ENCODE measurements at regions not wholly inside any gene's neighbourhood (a gene's known extent, or its start where the extent isn't known, plus 50 kb on each side); places are given as distances from the start of the nearest gene placed in this dataset.

DNA sequence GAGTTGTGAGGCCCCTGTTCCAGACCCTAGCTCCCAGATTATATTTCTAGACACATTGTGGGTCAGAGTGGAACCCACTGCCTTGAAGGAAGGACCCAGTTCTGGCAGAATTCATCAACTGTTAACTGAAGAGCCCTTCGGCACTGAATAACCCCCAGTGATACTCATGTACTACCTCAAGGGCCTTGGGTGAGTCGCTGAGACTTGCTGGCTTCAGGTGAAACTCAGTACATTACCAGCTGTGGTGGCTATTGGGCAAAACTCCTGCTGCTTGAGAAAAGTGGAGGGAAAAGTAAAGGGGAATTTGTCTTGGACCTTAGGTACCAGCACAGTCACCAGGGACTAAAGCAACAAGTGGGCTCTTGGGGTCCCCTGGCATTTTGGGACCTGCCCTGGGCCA is 394.9 kb upstream of the EPHA3 start:
- H3K4me3 ChIP-seq (ENCODE audit: low read length), result no peak overlapping the region
- H3K9me2 ChIP-seq (ENCODE audit: insufficient read depth, low read length), result no peaks in the 10 kb centered on the region
- H3K27me3 ChIP-seq (ENCODE audit: insufficient read depth, low read depth, low read length), result no peaks in the 10 kb centered on the region
- H3K36me3 ChIP-seq (ENCODE audit: insufficient read depth, low read length), result no peaks in the 10 kb centered on the region
- TF ChIP-seq, protein P1, sequence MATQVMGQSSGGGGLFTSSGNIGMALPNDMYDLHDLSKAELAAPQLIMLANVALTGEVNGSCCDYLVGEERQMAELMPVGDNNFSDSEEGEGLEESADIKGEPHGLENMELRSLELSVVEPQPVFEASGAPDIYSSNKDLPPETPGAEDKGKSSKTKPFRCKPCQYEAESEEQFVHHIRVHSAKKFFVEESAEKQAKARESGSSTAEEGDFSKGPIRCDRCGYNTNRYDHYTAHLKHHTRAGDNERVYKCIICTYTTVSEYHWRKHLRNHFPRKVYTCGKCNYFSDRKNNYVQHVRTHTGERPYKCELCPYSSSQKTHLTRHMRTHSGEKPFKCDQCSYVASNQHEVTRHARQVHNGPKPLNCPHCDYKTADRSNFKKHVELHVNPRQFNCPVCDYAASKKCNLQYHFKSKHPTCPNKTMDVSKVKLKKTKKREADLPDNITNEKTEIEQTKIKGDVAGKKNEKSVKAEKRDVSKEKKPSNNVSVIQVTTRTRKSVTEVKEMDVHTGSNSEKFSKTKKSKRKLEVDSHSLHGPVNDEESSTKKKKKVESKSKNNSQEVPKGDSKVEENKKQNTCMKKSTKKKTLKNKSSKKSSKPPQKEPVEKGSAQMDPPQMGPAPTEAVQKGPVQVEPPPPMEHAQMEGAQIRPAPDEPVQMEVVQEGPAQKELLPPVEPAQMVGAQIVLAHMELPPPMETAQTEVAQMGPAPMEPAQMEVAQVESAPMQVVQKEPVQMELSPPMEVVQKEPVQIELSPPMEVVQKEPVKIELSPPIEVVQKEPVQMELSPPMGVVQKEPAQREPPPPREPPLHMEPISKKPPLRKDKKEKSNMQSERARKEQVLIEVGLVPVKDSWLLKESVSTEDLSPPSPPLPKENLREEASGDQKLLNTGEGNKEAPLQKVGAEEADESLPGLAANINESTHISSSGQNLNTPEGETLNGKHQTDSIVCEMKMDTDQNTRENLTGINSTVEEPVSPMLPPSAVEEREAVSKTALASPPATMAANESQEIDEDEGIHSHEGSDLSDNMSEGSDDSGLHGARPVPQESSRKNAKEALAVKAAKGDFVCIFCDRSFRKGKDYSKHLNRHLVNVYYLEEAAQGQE (IDR thresholded peaks at IDR 0.05; ENCODE audit: borderline replicate concordance), result no peak
- H3K9ac ChIP-seq (ENCODE audit: low read length), result no peak overlapping the region
- no peaks in the 10 kb centered on the region for H3K79me2 ChIP-seq (replicated peaks; ENCODE audit: insufficient read depth, low read length)
- H3K9me3 ChIP-seq (ENCODE audit: low read length), result no peaks in the 10 kb centered on the region
- H3F3A ChIP-seq (ENCODE audit: insufficient read depth, low read length, poor library complexity, severe bottlenecking), result no peaks in the 10 kb centered on the region
- H3K27ac ChIP-seq (ENCODE audit: low read length), result no peak overlapping the region
- no peaks in the 10 kb centered on the region for H4K20me1 ChIP-seq (ENCODE audit: insufficient read depth)
- H3K4me2 ChIP-seq (ENCODE audit: low read length), result no peak overlapping the region
- H2AFZ ChIP-seq (ENCODE audit: low read depth, low read length), result no peak overlapping the region

DNA sequence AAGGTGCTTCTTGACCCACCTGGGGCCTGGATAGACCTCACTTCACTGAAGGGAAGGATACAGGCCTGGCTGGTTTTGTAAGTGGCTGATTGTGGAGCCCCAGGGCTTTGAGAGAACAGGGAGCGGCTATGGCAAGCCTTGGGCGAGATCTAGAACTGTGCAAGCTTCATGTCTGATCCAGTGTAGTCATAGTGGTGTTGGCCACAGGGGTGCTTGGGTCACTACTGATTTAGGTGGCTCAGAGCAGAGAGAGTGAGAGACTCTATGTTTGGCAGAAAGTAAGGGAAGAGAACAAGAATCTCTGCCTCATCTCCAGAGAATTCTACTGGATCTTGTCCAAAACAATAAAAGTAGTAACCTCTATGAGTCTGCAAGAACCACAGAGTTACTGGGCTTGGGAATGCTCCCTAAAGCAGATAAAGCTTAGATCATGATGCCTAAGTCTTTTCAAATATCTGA is 394.2 kb upstream of the EPHA3 start:
- Histone ChIP-seq H2AFZ (ENCODE audit: low read depth, low read length) (no peak overlapping the region), H3K9me2 (ENCODE audit: insufficient read depth, low read length) (no peaks in the 10 kb centered on the region), H3K9ac (ENCODE audit: low read length) (no peak overlapping the region), H3K79me2 (replicated peaks; ENCODE audit: insufficient read depth, low read length) (no peaks in the 10 kb centered on the region), H3K9me3 (ENCODE audit: low read length) (no peaks in the 10 kb centered on the region), H3F3A (ENCODE audit: insufficient read depth, low read length, poor library complexity, severe bottlenecking) (no peaks in the 10 kb centered on the region), H3K27me3 (ENCODE audit: insufficient read depth, low read depth, low read length) (no peaks in the 10 kb centered on the region), H3K36me3 (ENCODE audit: insufficient read depth, low read length) (no peaks in the 10 kb centered on the region), H3K27ac (ENCODE audit: low read length) (no peak overlapping the region), H3K4me3 (ENCODE audit: low read length) (no peak overlapping the region), H3K4me2 (ENCODE audit: low read length) (no peak overlapping the region), H4K20me1 (ENCODE audit: insufficient read depth) (no peaks in the 10 kb centered on the region)
- TF ChIP-seq SMC3 (conservative IDR thresholded peaks at IDR 0.05; ENCODE audit: poor library complexity), result no peak
- no peak for TF ChIP-seq EP300 (conservative IDR thresholded peaks at IDR 0.05; ENCODE audit: poor library complexity, severe bottlenecking)
- no peak for TF ChIP-seq MXI1 (conservative IDR thresholded peaks at IDR 0.05; ENCODE audit: poor library complexity, severe bottlenecking)
- TF ChIP-seq, protein P1 (IDR thresholded peaks at IDR 0.05; ENCODE audit: borderline replicate concordance), result no peak
- TF ChIP-seq RAD21 (conservative IDR thresholded peaks at IDR 0.05), result no peak
- TF ChIP-seq TAF1 (IDR thresholded peaks at IDR 0.05; ENCODE audit: low read depth), result no peak
- TF ChIP-seq POLR2AphosphoS5 (IDR thresholded peaks at IDR 0.05), result no peak
- no peak for TF ChIP-seq EZH2 (IDR thresholded peaks at IDR 0.05; ENCODE audit: borderline replicate concordance, insufficient read depth, low read length, poor library complexity, severe bottlenecking)
- TF ChIP-seq, protein P2, sequence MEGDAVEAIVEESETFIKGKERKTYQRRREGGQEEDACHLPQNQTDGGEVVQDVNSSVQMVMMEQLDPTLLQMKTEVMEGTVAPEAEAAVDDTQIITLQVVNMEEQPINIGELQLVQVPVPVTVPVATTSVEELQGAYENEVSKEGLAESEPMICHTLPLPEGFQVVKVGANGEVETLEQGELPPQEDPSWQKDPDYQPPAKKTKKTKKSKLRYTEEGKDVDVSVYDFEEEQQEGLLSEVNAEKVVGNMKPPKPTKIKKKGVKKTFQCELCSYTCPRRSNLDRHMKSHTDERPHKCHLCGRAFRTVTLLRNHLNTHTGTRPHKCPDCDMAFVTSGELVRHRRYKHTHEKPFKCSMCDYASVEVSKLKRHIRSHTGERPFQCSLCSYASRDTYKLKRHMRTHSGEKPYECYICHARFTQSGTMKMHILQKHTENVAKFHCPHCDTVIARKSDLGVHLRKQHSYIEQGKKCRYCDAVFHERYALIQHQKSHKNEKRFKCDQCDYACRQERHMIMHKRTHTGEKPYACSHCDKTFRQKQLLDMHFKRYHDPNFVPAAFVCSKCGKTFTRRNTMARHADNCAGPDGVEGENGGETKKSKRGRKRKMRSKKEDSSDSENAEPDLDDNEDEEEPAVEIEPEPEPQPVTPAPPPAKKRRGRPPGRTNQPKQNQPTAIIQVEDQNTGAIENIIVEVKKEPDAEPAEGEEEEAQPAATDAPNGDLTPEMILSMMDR (IDR thresholded peaks at IDR 0.05; ENCODE audit: poor library complexity, severe bottlenecking), result no peak

All from neural cell (in vitro differentiated cells).